NCI-H1105 (cell line): ENCODE measurements at regions not wholly inside any gene's neighbourhood (a gene's known extent, or its start where the extent isn't known, plus 50 kb on each side); places are given as distances from the start of the nearest gene placed in this dataset.
A peak's percentile ranks its signal among the peaks of the same experiment; 100 is the strongest.

Source experiments
- DNase-seq: peaks from one replicate; lab custom pipeline; 2025; lab: John Stamatoyannopoulos, UW

DNA sequence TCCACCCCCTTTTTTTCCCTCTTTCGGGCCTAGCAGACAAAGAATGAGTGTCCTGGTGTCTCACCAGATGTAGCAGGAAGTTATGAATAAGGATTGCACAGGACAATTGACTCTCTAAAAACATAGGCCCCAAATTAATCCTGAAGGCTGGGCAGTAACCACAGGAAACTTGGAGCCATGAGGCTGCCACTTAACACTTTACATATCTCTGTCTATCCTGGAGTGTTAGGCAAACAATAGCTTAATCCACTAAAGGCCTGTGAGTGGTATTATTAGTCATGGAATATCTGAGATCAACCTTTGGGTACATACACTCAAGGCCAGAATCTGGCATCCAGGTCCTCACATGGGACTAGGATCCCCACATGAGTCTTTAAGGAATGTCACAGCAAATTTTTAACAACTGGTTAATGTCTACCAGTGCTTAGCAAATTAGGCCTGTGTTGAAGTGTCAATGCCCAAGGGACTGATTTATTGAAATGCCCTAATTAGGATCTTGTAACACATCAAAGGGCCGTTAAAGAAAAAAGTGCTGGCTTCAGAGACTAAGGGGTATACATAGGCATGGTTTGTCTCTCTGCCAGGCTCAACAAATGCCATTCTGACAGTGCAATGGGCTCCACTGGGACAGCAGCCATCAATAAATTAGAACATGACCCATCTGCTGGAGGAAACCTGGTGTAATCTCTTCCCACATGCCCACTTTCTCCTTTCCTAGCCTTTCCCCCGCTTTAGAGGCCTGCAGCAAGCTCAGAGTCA, 196.7 kb upstream of the TBX20 start:
- DNase-seq: no peak

DNA sequence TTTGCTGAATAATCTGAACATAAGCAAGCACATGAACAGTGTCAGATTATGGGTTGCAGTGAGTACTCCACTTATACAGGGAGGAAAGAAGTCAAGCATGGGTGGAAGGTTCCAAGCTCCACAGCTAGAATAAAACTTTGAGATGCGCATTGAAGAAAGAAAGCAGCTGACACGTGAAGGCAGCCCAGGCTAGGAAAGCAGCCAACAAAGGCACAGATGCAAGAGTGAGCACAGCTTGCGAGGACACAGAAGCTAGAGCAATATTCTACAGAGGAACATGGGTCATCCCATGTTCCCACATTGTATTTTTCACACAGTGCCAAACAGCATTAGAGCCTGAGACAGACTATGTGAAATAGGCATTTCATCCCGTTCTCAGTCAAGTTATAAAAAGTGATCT, 194.6 kb upstream of the TBX20 start:
- no peak for DNase-seq

DNA sequence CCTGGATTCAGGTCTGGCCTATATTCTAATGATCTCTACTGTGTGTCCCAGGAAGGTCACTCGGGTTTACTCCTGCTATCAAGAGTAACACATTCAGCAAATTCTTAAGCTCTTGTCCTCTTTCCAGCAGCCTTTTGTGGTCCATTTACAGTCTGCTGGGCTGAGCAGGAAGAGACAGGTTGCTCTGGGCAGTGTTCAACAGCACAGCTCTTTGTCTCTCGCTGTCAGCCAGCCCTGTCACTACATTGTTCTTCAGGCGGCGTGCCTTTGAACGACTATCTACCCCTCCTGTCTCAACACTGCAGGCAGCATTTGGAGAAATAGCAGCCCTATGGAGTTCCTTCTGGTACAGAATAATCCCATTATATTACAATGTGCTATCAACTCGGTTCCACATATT, 192.2 kb upstream of the TBX20 start:
- DNase-seq: no peak

DNA sequence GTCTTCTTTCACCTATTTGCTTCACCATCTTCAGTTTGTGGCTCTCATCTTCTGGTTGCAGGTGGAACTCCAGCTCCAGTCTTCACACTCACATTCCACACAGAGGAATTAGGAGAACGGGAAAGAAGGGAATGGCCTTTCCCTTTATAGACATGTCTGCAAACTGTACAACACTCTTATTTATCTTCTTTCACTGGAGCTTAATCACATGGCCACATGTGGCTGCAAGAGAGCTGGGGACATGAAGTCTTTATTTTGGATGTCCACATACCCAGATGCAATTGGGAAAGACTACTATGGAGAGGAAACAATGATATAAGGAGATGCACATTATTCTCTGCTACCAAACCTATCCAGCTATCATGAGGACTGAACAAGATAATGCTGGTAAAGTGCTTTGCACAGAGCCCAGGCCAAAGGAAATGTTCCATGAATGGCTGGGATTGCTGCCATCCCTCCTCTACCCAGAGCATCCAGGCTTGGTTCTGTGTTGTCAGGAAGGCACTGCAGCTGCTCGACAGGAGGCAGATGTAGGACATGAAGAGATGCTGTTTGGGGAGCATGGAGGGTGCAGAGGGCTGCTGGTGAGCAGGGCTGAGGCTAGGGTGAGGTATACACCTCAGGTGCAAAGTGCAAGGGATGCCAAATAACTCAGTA, 183.8 kb upstream of the TBX20 start:
- DNase-seq: no peak

DNA sequence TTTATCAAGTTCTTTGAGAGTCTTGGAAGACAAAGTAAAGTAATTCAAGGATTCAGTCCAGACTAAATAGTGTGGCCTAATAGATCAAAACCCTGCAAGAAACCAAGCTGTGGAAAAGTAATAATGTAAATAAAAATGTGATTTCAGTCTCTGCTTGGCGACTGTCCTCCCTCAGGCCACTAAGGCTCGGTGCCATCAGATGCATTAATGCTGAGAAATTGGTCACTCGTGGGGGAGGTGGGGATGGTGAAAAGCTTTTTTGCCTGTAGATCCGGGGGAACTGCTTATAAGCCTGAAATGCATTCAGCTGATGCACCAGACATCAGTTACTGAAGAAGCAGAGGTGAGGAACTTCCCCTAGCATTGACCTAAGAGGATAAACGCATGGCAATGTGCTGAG, 182.6 kb upstream of the TBX20 start:
- no peak for DNase-seq

DNA sequence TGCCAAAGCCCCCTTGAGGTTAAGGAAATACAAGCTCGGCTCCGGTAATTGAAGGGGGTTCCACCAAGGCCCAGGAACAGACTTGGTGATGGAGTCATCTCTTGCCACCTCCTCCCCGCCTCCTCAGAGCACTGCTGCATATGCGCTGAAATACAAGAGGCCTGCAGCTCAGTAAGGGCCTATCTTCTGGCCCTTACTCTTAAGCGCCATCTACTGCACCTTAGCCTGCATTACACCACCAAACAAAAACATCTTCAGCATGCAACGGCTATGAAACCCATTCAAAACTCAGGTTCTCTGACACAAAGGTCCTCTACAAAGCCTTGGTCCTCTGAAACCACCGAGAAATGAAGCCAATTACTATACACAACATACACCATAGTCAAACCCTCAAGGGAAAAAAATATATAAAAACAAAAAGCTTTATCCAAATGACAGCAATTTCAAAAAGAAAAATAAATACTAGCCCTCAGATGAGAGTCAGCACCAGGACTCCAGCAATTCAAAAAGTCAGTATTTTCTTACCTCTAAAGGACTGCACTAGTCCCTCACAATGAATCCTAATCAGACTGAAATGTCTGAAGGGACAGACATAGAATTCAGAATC, 176.8 kb upstream of the TBX20 start:
- DNase-seq: no peak

DNA sequence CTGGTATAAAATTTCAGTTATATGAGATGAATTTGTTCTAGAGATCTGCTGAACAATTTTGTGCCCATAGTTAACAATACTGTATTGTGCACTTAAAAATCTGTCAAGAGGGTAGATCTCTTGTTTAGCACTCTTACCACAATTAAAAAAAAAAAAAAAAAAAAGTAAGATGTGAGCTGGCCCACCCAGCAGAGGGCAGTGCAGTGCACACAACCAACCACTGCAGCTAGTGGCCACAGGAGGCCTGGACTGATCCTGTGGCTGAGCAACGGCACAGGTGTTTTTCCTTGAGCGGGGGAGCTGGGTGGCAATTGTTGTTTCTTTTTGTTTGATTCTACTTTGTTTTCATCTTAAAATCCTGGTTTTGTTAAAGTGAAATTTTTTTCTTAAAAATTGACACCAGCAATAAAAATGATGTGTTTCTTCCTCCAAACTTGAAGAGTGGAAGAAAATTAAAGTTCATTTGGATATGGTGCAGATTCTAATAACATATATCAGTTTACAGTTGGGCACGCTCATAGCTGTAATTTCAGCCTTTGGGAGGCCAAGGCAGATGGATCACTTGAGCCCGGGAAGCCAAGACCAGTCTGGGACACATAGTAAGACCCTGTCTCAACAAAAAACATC, 171.1 kb upstream of the TBX20 start:
- peak; percentile 42 for DNase-seq

DNA sequence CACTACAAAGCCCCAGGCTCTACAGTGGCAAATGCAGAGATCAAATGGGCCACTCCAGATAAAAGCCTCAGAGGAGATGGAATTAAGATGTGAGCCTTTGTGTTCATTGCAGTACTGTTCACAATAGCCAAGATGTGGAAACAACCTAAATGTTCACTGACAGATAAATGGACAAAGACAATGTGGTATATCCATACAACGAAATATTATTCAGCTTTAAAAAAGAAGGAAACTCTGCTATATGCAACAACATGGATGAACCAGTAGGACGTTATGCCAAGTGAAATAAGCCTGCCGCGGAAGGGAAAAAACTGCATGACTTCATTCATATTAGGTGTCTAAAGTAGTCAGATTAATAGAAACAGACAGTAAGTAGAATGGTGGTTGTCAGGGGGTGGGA, 170.5 kb upstream of the TBX20 start:
- no peak for DNase-seq

DNA sequence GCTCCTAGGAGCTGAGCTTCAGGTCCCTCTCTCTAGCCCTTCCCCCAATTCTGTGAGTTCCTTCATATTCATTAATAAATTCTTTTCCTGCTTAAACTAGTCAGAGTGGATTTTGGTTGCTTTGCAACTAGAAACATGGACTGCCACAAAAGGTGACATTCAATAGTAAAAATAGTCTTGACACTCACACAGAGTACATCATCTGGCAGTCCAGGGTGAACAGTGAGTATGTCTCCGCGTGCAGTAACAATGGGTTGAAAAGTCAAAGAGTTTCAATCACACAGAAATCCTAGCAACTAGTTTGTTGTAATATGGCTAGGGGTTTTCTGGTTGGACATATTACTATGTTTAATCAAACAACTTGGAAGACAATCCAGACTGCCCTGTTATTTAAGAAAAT, 168.8 kb upstream of the TBX20 start:
- no peak for DNase-seq

DNA sequence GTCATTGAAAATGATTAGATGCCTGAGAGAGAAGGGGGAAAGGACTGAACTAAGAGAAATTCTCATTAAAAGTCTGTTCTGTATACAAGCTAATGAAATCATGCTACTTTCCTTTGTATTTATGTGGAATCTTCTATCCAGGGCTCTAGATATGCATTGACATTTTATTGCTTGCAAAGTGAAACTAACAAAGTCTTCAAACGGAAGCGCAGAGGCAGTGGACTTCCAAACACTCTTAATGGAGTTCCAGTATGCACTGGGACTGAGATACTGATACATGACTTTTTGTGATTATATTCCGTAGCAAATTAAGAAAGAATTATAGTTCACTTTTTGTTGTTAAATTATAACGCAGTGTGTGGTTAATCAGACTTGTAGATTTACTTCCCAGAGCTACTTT, 166.8 kb upstream of the TBX20 start:
- no peak for DNase-seq

DNA sequence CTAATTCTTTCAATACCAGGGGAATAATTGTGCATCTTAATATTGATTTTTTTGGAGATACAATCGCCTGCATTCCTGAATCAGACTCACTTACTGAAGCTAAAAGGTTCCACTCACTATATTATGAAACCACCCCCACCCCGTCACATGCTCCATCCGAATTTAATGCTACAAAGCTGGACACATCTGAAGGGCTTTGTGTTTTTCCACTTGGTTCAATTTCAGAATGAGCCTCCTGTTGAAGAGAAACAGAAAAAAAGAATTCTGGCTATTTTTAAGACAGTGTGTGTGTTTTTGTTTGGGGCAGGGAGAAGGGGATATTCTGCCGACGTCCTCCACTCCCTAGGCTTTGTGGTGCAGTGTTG, 165.5 kb upstream of the TBX20 start:
- no peak for DNase-seq

DNA sequence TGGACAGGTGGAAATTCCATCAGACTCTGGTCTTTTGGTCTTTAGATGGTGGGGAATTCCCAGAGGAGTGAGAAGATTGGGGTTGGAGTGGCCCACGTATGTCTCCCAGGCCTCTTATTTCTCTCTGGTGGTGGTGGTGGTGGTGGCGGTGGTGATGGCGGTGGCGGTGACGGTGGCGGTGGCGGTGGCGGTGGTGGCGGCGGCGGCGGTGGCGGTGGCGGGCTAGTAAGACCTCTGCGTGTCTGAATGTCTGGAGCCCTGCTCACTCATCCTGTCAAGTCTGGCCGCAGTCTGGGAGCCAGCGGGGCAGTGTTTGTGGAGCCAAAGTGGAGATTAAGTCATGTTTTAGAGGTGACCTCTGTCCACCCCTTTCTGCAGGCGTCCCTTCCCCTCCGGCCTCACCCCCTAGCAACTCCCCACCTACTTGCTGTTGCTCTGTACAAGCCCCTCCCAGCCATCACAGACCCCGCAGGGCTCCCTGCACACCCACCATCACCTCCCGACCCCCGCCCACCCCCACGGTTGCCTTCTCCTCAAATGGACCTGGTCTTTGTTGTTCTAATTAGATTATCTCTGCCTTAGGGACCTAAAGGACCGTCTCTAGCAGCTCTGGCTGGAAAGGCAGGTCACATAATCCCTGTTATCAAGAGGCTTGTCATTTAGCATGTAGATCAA, 165.0 kb upstream of the TBX20 start:
- DNase-seq: no peak

DNA sequence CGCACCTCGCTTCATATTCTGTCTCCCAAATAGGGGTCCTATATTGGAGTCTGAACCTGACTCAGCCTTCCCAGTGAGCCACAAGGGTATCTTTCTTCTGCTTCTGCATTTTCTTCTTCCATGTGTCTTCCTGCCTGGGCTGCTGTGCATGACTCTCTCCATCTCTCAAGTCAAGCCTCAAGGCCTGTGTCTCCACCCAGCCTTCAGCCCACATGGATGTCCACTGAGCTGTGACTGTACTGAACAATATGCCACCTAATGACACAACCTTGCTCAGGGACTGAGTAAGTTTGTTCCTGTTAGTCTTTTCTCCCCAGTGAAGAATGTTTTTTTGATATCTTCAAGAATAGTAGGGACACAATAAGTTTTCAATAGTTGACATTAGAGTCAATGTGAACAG, 162.7 kb upstream of the TBX20 start:
- no peak for DNase-seq

DNA sequence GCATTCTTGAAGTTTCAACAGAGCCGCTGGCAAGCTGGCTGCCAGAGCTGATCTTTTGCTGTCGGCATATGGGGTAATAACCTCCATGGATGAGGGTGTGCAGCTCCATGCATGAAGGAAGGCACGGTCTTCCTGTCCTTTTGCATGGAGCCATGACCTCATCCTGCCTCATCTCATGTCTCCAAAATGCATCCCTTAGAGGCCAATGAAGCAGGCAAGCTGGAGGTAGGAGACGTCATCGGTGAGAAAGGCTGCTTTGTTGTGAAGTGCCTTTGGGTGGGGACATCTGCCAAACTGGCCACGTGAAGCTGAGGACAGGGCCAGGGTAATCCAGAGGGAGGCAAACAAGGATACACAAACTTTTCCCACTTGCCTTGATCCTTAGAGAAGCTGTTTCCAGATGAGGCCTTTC, 161.5 kb upstream of the TBX20 start:
- no peak for DNase-seq

DNA sequence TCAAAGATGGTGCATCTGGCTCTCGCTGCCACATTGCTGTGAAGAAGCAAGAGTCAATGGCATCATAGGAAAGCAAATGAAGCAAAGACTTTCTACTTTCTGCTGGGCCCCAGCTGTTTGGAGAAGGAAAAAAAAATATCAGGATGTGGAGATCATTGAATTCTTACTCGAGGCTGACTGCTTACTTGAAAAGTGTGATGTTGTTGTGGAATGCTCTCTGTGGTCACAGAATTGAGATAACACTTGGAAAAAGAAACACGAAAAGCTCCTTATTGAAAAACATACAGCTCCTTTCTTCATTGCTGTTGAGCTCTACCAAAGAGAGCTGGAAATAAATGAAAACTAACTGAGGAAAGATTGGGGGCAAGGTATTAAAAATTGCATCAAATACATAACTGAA, 157.4 kb upstream of the TBX20 start:
- no peak for DNase-seq

DNA sequence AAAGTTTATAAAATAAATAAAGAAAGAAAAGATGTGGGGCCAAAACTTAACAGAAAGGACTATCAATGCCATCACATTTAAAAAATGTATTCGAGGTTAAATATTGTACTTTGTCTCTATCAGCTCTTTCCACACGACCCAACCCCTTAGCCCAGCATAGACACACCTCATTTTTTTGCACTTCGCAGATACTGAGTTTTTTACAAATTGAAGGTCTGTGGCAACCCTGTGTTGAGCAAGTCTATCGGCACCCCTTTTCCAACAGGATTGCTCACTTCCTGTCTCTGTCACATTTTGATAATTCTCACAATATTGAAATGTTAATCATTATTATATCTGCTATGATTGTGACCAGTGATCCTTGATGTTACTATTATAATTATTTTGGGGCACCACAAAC, 151.6 kb upstream of the TBX20 start:
- no peak for DNase-seq

DNA sequence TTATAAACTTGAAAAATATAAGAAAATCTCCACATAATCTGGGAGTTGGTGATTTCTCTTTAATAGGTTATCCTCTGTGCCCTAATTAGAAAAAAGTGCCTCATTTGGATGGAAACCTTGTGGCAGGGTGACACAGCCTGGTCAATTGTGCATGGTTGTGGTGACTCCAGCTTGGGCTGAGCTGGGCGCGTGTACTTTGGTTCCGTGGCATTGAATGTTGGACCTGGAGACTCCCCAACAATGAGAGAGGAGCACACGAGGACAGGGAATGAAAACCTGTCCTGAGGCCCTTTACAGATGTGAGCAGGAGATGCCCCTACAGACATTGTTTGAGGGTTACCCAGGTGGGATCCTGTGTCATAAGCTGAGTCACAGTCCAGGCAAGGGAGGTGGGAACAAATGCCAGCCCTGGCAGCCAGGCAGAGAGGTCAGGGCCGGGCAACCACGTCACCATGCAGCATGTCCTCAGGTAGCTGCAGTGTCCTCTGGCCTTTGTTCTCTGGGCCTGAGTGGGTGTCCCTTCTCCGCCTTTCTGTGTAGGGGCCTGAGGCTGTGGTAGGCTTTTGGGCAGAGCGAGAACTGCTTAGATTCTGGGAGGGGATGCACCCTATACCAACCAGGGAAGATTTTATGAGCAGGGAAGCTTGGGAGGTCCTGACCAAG, 147.4 kb upstream of the TBX20 start:
- DNase-seq: no peak

DNA sequence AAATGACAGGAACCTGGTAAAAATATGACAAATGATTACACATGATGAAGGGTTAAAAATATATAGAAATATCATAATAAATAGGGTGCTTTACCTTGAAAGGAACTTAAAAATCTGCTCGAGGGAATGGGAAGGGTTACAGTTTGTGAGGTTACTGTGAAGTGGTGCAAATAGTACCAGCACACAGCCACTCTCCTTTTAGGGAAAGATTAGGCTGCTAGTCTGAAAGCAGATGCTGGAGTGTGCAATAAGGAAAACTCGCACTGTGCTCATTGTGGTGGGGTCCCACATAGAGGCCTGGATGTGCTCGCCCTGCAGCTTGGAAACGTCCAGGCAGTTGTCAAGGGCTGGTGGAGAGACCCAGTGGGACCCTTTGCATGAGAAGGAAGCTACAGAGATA, 145.9 kb upstream of the TBX20 start:
- no peak for DNase-seq

DNA sequence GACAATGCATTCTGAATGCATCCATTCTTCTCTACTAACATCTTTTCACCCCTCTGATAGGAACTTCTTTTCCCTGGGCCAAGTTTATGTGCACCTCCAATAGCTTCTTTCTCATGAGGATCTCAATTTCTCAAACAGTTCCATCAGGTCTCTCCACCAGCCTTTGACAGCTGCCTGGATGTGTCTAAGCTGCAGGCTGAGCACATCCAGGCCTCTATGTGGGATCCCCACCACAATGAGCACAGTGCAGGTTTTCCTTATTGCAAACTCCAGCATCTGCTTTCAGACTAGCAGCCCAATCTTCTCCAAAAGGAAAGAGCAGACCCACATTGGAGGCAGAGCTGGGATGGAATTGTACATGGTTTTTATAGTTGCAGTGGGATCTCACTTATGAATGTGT, 145.3 kb upstream of the TBX20 start:
- DNase-seq: no peak

DNA sequence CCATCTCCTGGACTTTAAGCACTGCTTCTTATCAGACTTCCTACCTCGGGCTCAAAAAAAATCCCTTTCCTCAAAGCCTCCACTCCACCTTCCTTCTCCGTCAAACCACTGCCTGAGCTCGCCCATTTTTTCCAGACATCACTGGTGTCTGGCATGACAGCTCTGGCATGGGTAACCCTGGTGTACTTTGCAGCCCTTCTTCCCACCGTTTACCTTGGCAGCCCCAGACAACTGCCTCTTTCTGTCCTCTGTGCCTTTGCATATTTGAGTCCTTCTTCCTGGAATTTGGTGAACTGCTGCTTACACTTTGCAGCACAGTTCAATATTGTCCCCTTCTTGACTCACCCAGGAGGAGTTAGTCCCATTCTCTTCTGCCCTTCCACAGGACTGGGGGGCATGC, 144.6 kb upstream of the TBX20 start:
- no peak for DNase-seq

DNA sequence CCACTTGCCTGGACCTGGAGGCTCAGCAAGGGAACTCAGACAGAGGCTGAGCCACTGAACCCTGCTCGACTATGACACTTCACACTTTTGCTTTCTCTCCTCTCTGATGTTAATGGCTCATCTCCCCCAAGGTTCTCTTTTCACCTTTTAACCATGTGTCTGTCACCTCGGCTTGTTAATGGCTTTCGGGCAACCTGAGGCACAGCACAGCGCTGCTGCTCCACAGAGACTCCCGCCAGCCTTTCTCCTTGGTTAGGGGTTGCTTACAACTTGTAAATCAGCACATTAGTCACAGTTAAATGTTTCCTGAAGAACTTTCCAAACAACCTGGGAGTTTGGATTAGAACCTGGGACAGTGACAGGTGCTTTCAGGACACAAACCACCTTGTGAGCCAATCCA, 136.2 kb upstream of the TBX20 start:
- DNase-seq: no peak

DNA sequence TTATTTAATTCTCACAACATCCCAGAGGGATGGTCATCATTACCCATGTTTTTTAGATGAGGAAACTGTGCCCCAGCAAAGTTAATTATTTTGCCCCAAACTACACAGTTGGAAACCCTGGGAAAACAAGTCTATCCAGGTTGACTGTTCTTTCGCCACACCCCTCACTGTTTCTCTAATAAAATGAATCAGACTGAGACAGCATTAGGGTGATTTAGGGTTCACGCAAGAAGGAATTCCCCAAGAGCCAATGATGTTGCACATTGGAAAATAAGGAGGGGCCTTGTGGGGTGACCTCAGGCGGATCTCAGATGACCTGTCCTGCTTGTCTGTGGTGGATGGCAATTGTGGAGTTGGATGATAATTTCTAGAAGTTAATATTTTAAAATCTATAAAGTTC, 135.7 kb upstream of the TBX20 start:
- no peak for DNase-seq
